GM13976 (cell line): ENCODE measurements at regions not wholly inside any gene's neighbourhood (a gene's known extent, or its start where the extent isn't known, plus 50 kb on each side); places are given as distances from the start of the nearest gene placed in this dataset.

ENCODE experiments used
- DNase-seq: peaks from one replicate; pipeline ENCODE4 v3.0.0; 2012; ENCODE audit warnings: low spot score
- CTCF ChIP-seq: IDR thresholded peaks from 2 replicates; pipeline ENCODE4 v1.5.1; 2012; ENCODE audit warnings: borderline replicate concordance, mild to moderate bottlenecking; ENCODE audit not compliant: insufficient read depth; ENCODE audit errors: extremely low read depth, missing control alignments, control extremely low read depth
- in situ Hi-C: fragments of 300-500 bp; cut with MboI; formaldehyde crosslinking; loops from one replicate; pipeline ENCODE4 v1.12.0; 2022; ENCODE audit warnings: low sequenced_read_pairs, mixed read lengths, inconsistent platforms; ENCODE audit not compliant: unreplicated experiment

GRCh38 chr4:127441571-127441970, 191.2 kb upstream of the INTU start:
- TF ChIP-seq CTCF, result no peak
- in situ Hi-C loops, result no loop called here
- DNase-seq, result no peak

- in situ Hi-C loops, result no loop called here
- no peak for TF ChIP-seq CTCF
Observed at GRCh38 chr4:127445471-127445870, 187.3 kb upstream of the INTU start.

GRCh38 chr4:127446427-127446885, 186.3 kb upstream of the INTU start:
- TF ChIP-seq CTCF, result no peak
- in situ Hi-C loops, result no loop called here
- DNase-seq, result no peak

More at GRCh38 chr4:127445471-127445870, 187.3 kb upstream of the INTU start:
- DNase-seq, result no peak

GRCh38 chr4:127448986-127449385, 183.8 kb upstream of the INTU start:
- TF ChIP-seq CTCF, result no peak
- no peak for DNase-seq
- in situ Hi-C loops, result no loop called here

GRCh38 chr4:127449449-127449848, 183.3 kb upstream of the INTU start:
- in situ Hi-C loops, result no loop called here
- TF ChIP-seq CTCF, result no peak
- no peak for DNase-seq

GRCh38 chr4:127450276-127450675, 182.5 kb upstream of the INTU start:
- no peak for TF ChIP-seq CTCF
- in situ Hi-C loops, result no loop called here
- no peak for DNase-seq

GRCh38 chr4:127463883-127464282, 168.9 kb upstream of the INTU start:
- in situ Hi-C loops, result no loop called here
- no peak for DNase-seq
- no peak for TF ChIP-seq CTCF
